C4-2B (cell line): ENCODE measurements at regions not wholly inside any gene's neighbourhood (a gene's known extent, or its start where the extent isn't known, plus 50 kb on each side); places are given as distances from the start of the nearest gene placed in this dataset.

Source experiments
- H3K27ac ChIP-seq: fragments of 450-650 bp; 2 replicates; pipeline ENCODE4 v1.5.1; 2017
- ZFX ChIP-seq: fragments of 450-650 bp; IDR thresholded peaks from 2 replicates; pipeline ENCODE4 v1.6.1; 2017
- TF ChIP-seq, protein P1 (sequence below): fragments of 450-650 bp; conservative IDR thresholded peaks from 2 replicates; pipeline ENCODE4 v1.5.1; 2017; ENCODE audit warnings: mild to moderate bottlenecking

DNA sequence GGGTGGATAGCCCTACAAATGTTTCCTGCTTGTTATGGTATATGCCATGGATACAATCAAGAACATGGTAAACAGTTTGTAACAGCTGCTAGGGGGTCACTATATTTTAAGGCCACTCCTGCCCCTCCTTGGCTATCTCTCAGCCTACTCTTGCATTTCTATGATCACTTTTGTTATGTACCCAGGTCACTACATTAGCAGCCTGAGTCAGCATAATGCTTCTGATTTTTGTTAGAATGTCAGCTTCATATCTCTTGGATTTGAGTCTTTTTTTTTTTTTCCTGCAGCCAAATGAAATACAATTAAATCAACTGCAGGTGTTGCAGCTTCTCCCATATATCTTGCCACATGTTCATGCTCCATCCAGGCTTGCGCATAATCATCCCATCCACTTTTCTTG lies 629.7 kb upstream of the GRAMD2B start:
- no peak overlapping the region for H3K27ac ChIP-seq
- TF ChIP-seq ZFX: no peak
- TF ChIP-seq, protein P1, sequence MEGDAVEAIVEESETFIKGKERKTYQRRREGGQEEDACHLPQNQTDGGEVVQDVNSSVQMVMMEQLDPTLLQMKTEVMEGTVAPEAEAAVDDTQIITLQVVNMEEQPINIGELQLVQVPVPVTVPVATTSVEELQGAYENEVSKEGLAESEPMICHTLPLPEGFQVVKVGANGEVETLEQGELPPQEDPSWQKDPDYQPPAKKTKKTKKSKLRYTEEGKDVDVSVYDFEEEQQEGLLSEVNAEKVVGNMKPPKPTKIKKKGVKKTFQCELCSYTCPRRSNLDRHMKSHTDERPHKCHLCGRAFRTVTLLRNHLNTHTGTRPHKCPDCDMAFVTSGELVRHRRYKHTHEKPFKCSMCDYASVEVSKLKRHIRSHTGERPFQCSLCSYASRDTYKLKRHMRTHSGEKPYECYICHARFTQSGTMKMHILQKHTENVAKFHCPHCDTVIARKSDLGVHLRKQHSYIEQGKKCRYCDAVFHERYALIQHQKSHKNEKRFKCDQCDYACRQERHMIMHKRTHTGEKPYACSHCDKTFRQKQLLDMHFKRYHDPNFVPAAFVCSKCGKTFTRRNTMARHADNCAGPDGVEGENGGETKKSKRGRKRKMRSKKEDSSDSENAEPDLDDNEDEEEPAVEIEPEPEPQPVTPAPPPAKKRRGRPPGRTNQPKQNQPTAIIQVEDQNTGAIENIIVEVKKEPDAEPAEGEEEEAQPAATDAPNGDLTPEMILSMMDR: no peak

DNA sequence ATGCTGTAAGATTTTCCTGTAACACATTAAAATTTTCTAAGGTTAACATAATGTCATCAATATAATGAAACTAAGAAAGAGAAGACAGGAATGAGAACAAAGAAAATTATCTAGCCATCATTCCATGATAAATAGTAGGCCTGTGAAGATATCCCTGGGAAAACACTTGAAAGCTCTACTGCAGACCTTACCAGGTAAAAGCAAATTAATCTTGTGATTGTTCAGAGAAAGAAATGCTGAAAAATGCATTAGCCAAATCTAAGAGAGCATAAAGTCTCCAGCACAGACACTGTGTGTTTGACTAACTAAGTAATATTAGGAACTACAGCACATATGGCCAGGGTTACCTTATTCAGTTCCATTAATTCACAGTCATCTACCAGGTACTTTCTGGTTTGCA lies 628.3 kb upstream of the GRAMD2B start:
- TF ChIP-seq, protein P1: no peak
- TF ChIP-seq ZFX: no peak
- no peak overlapping the region for H3K27ac ChIP-seq

DNA sequence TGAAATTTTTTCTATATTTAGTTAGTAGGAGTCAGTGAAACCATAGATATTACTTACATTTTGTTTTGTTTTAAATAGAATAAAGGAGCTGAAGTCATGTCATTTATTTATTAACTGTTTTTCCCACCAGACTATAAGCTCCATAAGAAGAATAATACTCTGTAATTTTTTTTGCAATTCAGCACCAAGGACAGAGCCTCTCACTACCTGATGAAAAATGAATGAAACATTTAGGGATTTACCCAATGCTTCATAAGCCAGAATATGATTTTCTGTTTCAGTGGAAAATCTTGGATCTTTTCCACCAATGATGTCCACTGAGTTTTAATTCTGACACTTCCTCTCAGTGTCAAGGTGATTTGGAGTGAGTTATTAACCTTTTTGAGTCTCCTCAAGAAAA lies 624.9 kb upstream of the GRAMD2B start:
- TF ChIP-seq, protein P1: no peak
- TF ChIP-seq ZFX: no peak
- no peak overlapping the region for H3K27ac ChIP-seq

DNA sequence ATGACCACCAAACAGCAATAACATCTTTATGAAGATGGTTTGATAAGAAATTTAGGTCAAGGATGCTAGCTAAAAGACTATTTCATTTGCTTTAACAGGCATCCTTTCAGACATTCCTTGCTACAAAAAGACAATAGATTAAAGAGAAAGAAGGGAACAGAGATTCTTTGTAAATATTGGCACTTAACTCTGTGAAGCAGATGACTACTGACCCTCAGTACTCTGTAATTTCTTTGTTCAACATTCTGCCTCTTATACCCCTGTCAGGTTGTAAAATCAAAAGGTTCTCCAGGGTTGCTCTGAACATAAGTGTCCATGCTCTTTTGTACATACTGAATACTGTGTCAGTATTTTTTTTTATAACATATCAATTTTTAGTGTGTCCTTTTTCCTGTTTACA lies 610.6 kb upstream of the GRAMD2B start:
- no peak for TF ChIP-seq ZFX
- TF ChIP-seq, protein P1: no peak
- H3K27ac ChIP-seq: no peak overlapping the region

DNA sequence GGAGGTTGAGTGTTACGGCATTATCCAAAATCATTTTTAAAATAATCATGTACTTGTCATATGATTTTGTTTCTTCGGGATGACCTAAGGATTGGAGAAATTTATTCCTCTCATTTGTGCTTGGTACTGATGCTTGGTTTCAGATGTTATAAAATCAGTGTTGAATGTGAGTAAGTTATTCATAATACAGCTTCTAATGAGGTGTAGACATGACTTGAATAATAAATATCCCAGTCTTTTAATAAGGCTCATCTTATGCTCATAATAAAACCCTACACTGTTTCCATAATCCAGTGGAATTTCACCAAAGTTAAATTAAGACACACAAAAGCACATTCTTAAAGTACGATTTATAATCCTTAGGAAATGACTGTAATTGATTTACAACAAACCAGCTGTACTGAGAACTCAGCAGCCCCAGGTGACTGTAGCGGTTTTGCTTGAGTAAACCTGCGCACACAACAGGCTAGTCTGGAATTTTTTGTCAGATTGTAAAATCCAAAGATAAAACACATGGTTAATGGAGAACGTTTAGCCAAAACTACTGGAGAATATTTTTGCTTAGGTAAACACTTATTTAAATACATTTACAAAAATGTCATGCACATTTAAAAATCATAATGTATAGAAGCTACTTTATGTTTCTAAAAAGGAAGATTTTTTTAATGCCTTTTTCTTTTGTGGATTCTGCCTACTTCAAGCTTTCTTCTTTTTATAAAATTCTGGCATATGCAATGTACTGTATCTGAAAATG lies 609.8 kb upstream of the GRAMD2B start:
- no peak overlapping the region for H3K27ac ChIP-seq
- TF ChIP-seq, protein P1: no peak
- no peak for TF ChIP-seq ZFX

DNA sequence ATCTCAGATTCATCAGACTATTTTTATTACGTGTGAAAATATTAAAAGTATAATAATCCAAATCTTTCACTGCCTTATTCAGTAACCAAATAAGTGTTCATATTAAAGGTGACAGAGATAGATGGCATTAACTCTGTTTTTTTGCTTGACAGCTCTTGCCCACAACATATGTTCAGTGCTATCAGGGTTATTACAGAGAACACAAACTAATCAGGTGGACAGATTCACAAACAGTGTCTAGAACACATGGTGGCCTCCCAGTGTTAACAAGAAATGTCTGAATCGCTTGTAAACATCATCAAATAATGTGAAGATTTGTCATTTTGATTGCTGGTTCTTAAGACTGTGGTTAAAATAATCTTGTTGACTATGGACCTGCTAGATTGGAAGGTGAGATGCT lies 609.1 kb upstream of the GRAMD2B start:
- no peak overlapping the region for H3K27ac ChIP-seq
- TF ChIP-seq, protein P1: no peak
- TF ChIP-seq ZFX: no peak

DNA sequence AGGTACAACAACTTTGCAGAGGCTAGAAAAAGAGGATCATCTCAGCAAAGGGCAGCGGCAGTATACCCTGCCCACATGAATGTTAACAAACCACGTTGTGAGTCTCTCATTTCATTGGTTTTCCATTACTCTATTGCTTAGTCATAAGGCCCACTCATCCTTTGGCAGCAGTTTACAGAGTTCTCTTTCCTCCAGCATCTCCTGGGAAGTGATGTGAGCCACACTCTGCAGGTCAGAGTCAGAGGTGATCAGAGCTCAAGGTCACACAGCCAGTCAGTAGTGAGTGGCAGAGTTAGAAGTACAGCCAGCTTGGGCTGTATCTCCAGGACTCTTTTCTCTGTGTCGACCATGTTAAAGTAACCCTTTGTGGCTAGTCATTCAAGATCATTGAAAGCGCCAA lies 599.6 kb upstream of the GRAMD2B start:
- no peak for TF ChIP-seq ZFX
- TF ChIP-seq, protein P1: no peak
- H3K27ac ChIP-seq: no peak overlapping the region
